Mucosa of rectum (tissue), 2 donors: ENCODE measurements at regions not wholly inside any gene's neighbourhood (a gene's known extent, or its start where the extent isn't known, plus 50 kb on each side); places are given as distances from the start of the nearest gene placed in this dataset.
"Not testable (repeated sequence)": the region's sequence is repeated elsewhere in the genome, so short reads cannot be mapped to it uniquely, and the experiment has no call there.

ENCODE experiments used
- H3K27ac ChIP-seq, 2 donors: one replicate each; pipeline ENCODE4 v1.7.0; 2013; ENCODE audit warnings: inconsistent platforms in 2 of 2, low read depth in 2 of 2, low read length in 2 of 2
- H3K27me3 ChIP-seq, 2 donors: one replicate each; pipeline ENCODE4 v1.7.0; 2013; ENCODE audit warnings: low read length in 2 of 2; ENCODE audit not compliant: control insufficient read depth in 2 of 2, insufficient read depth in 2 of 2
- H3K36me3 ChIP-seq, 2 donors: one replicate each; pipeline ENCODE4 v1.7.0; 2013; ENCODE audit warnings: low read length in 2 of 2; ENCODE audit not compliant: control insufficient read depth in 2 of 2, insufficient read depth in 2 of 2
- H3K4me1 ChIP-seq, 2 donors: one replicate each; pipeline ENCODE4 v1.7.0; 2013; ENCODE audit warnings: low read length in 2 of 2, mild to moderate bottlenecking in 1 of 2; ENCODE audit not compliant: control insufficient read depth in 2 of 2, insufficient read depth in 2 of 2
- H3K4me3 ChIP-seq, 2 donors: one replicate each; pipeline ENCODE4 v1.7.0; 2013; ENCODE audit warnings: low read length in 2 of 2
- H3K9ac ChIP-seq, 2 donors: one replicate each; pipeline ENCODE4 v1.7.0; 2013; ENCODE audit warnings: low read length in 2 of 2, low read depth in 1 of 2, mild to moderate bottlenecking in 1 of 2
- H3K9me3 ChIP-seq, 2 donors: one replicate each; pipeline ENCODE4 v1.7.0; 2013; ENCODE audit warnings: low read length in 2 of 2; ENCODE audit not compliant: control insufficient read depth in 2 of 2
- donor health status: healthy.
- donor health status: Normal muscosa, but diverticular disease.

DNA sequence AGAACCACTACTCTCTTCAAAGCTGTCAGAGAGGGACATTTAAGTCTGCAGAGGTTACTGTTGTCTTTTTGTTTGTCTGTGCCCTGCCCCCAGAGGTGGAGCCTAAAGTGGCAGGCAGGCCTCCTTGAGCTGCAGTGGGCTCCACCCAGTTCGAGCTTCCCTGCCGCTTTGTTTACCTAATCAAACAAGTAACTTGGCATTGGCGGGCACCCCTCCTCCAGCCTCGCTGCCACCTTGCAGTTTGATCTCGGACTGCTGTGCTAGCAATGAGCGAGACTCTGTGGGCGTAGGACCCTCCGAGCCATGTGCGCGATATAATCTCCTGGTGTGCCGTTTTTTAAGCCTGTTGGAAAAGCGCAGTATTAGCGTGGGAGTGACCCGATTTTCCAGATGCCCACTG lies 920.7 kb downstream of the REEP3 start:
- H3K4me3 ChIP-seq, H3K9me3 ChIP-seq, H3K27me3 ChIP-seq, H3K4me1 ChIP-seq, H3K9ac ChIP-seq, H3K36me3 ChIP-seq, H3K27ac ChIP-seq: not testable (repeated sequence)

DNA sequence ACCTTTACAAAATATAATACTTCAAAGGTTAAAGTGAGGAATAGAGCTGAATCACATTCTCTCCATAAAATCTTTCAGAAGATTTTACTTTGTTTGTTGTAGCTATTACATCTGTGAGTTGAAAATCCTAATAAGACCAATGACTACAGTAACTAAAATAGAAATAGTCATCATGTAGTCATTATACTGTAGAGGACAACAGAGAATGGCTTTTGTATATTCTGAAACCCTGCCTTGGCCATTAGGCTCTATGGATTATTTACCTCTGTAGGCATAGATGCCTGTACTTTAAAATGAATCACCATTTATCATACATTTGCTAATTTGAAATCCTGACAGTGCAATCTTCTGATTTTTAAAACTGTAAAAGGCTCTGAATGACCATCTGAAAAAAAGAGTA lies 923.0 kb downstream of the REEP3 start:
- Histone ChIP-seq H3K4me3 (no peak overlapping the region), H3K4me1 (no peaks in the 10 kb centered on the region), H3K27ac (no peak overlapping the region), H3K27me3 (no peaks in the 10 kb centered on the region), H3K36me3 (no peaks in the 10 kb centered on the region), H3K9ac (no peak overlapping the region), H3K9me3 (no peaks in the 10 kb centered on the region)

DNA sequence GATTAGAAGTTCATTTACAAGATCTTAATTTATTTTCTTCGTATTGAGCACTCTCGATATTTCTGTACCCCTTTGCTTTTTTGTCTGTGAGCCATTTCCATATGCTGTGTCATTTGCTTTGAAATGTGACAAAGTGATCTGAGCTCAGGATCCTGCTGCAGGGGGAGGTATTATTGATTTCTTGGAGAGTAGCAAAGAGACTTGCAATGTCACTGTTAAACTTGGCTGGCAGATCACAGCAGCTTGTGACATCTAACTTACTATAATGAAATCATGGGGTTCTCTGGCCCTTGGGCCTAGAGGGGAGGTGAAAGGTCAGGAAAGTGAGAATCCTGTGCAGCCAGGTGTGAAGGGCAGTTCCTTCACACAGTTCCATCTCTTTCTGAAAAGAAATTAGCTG lies 923.4 kb downstream of the REEP3 start:
- H3K9ac ChIP-seq = no peak overlapping the region
- H3K9me3 ChIP-seq = no peaks in the 10 kb centered on the region
- H3K27me3 ChIP-seq = no peaks in the 10 kb centered on the region
- H3K4me3 ChIP-seq = no peak overlapping the region
- H3K36me3 ChIP-seq = no peaks in the 10 kb centered on the region
- H3K27ac ChIP-seq = no peak overlapping the region
- no peaks in the 10 kb centered on the region for H3K4me1 ChIP-seq

DNA sequence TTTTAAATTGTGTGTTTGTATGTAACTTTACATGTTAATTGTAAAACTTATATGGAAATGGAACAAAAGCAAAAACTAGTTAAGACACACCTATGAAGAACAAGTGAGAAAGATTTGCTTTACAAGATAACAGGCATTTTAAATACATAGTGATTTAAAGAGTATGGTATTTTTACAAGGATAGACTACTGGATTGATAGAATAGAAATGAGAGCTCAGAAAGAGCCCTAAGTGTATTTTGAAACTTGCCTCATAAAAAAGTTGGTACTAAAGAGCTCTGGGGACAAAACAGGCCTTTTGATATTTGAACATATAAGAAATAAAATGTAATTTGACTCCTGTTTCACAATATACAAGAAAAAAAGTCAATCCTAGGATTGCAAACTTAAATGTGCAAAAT lies 928.4 kb downstream of the REEP3 start:
- Histone ChIP-seq H3K27ac (no peak overlapping the region), H3K4me1 (no peaks in the 10 kb centered on the region), H3K4me3 (no peak overlapping the region), H3K36me3 (no peaks in the 10 kb centered on the region), H3K9ac (no peak overlapping the region), H3K27me3 (no peaks in the 10 kb centered on the region), H3K9me3 (no peaks in the 10 kb centered on the region)

DNA sequence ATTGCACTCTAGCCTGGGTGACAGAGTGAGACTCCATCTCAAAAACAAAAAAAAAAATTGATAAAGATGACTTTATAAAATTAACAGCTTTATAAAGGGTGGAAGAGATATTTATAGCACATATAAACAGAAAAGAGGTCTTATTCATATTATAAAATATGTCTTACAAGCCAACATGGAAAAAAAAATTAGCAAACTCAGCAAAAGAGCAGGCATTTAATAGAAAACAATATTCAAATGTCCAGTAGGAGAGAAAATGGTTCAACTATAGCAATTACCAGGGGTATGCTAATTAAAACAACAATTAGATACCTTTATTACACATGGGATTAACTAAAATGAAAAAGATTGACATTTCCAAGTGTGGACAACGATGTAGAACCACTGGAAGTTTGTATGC lies 929.1 kb downstream of the REEP3 start:
- Histone ChIP-seq H3K9ac (no peak overlapping the region), H3K36me3 (no peaks in the 10 kb centered on the region), H3K27me3 (no peaks in the 10 kb centered on the region), H3K4me1 (no peaks in the 10 kb centered on the region), H3K9me3 (no peaks in the 10 kb centered on the region), H3K27ac (no peak overlapping the region), H3K4me3 (no peak overlapping the region)

DNA sequence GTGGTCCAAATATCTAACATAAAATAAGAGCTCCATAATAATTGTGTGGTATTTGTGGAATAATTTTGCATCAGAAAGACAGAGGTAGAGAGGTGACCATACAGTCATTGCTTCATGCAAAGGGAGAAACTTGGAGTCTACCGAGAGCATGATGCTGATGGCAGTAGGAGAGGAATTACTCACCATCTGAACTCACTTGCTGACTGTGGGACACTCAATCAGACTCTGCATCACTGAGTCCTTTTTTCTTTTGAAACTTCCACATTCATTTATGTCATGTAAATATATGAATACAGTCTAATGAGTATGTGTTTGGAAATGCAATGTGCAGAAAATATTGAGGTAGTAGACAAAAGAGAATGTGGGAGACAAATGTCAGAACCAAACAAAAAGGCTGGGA lies 933.8 kb downstream of the REEP3 start:
- Histone ChIP-seq H3K4me1 (no peaks in the 10 kb centered on the region), H3K9me3 (no peaks in the 10 kb centered on the region), H3K27ac (no peak overlapping the region), H3K9ac (no peak overlapping the region), H3K36me3 (no peaks in the 10 kb centered on the region), H3K4me3 (no peak overlapping the region), H3K27me3 (no peaks in the 10 kb centered on the region)

DNA sequence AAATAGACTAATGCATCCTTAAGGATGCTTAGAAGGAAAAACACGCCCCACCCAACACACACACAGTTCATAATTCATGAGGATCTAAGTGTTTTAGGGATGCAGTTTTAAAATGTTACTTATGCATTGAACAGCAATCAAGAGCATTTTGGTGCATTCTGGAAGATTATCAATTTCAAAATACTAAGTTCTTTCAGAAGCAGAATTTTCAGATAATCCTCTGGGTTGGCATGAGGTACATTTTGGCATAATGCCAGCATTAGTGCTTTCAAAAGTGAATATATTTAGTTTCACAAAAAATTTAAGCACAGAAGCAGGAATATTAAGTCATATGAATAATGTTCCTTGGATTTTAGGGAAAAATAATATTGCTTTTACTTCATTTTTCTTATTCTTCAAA lies 937.1 kb downstream of the REEP3 start:
- Histone ChIP-seq H3K27ac (no peak overlapping the region), H3K4me3 (no peak overlapping the region), H3K27me3 (no peaks in the 10 kb centered on the region), H3K9me3 (no peaks in the 10 kb centered on the region), H3K36me3 (no peaks in the 10 kb centered on the region), H3K9ac (no peak overlapping the region), H3K4me1 (no peaks in the 10 kb centered on the region)

DNA sequence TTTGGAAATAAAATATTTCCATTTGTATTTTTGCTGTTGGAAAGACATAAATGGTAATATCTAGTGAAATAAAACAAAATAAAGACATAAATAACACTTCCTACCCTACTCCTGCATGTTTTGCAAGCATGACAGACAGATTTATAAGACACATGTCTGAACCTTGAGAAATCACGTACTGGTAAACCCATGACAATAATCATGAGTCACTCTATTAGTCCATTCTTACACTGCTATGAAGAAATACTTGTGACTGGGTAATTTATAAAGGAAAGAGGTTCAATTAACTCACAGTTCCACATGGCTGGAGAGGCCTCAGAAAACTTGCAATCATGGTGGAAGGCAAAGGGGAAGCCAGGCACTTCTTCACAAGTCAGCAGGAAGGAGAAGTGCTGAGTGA lies 942.2 kb downstream of the REEP3 start:
- H3K9ac ChIP-seq = no peak overlapping the region
- no peaks in the 10 kb centered on the region for H3K9me3 ChIP-seq
- no peaks in the 10 kb centered on the region for H3K4me1 ChIP-seq
- no peak overlapping the region for H3K4me3 ChIP-seq
- no peaks in the 10 kb centered on the region for H3K36me3 ChIP-seq
- no peak overlapping the region for H3K27ac ChIP-seq
- no peaks in the 10 kb centered on the region for H3K27me3 ChIP-seq

DNA sequence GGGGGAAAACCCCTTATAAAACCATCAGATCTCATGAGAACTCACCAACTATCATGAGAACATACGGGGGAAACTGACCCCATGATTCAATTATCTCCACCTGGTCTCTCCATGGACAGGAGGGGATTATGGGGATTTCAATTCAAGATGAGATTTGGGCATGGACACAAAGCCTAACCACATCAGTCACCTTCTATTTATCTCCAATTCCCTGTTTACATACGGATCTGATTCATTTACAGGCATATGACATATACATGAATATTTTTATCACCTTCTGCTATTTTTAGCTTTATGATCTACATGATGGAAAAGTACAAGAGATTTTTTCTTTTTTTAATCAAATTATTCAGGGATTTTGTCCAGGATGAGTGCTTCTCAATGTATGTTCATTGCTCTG lies 944.5 kb downstream of the REEP3 start:
- H3K4me3 ChIP-seq = no peak overlapping the region
- H3K36me3 ChIP-seq = no peaks in the 10 kb centered on the region
- H3K27ac ChIP-seq = no peak overlapping the region
- no peaks in the 10 kb centered on the region for H3K4me1 ChIP-seq
- H3K9me3 ChIP-seq = no peaks in the 10 kb centered on the region
- no peaks in the 10 kb centered on the region for H3K27me3 ChIP-seq
- H3K9ac ChIP-seq = no peak overlapping the region

DNA sequence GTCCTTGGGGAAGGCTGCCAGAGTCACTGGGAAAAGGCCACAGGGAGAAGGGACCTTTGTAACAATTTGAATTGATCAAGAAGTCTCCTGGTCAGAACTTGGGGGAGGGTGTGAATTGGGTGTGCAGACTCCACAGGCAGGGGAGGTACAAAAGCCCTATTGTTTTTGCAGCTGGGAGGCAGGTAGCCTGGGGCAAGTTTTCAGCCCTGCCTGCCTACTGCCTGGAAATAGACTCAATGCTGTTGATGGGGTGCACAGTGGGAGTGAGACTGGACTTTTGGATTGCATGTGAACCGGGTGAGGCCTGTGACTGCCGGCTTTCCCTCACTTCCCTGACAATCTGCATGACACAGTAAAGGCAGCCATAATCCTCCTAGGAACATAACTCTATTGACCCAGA lies 947.0 kb downstream of the REEP3 start:
- Histone ChIP-seq H3K27me3 (no peaks in the 10 kb centered on the region), H3K27ac (no peak overlapping the region), H3K9ac (no peak overlapping the region), H3K4me3 (no peak overlapping the region), H3K9me3 (no peaks in the 10 kb centered on the region), H3K36me3 (no peaks in the 10 kb centered on the region), H3K4me1 (no peaks in the 10 kb centered on the region)

DNA sequence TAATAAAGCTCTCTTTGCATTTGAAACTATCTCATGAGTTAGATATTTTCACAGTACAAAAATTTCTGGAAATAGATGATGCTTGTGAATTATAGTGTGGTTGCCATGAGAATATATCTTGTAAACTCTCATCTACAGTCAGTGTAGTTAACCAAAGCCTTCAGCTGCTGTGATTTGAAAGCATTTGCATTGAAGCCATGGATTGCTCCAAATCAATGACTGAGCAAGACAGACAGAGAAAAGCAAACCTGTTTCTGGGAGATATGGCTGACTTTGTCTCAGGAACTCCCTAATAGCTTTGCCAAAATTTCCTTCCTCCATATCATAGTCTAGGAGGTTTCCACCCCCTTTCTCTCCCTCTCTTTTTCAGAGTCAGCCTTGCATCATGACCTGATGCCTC lies 955.3 kb downstream of the REEP3 start:
- no peak overlapping the region for H3K9ac ChIP-seq

More for the DNA sequence above, 955.3 kb downstream of the REEP3 start:
- no peaks in the 10 kb centered on the region for H3K27me3 ChIP-seq
- no peaks in the 10 kb centered on the region for H3K4me1 ChIP-seq
- H3K9me3 ChIP-seq = no peaks in the 10 kb centered on the region
- no peaks in the 10 kb centered on the region for H3K36me3 ChIP-seq
- H3K27ac ChIP-seq = no peak overlapping the region
- no peak overlapping the region for H3K4me3 ChIP-seq
